ENCODE measurements at regions not wholly inside any gene's neighbourhood (a gene's known extent, or its start where the extent isn't known, plus 50 kb on each side); places are given as distances from the start of the nearest gene placed in this dataset.

DNA sequence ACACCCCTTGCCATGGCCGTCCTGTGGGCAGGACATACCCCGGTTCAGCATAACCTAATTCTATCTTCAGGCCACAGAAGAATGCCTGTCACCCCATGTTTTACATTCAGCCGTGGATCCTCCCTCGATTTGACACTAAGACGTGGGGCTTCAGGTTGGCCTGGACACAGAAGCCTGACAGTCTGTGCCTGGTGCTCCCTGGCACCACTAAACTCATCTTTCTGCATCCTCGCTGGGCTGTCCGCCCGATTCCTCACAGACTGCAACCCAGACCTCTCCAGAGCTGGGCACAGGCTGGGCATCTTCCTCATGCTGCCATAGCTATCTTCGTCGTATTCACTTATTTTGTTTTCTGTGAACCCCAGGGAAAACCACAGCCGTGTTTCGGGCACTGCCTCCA is 117.8 kb upstream of the IQSEC1 start:
- intact Hi-C loops (cut with DNase I; ENCODE audit: low total_unique reads): no loop called here
- DNase-seq (ENCODE audit: low spot score in 2 of 2): no peak
- 91 to 92% methylated on average over 12 of the region's 12 CpGs for WGBS, 2 donors
- TF ChIP-seq POLR2A (IDR thresholded peaks at IDR 0.05): no peak
- TF ChIP-seq, protein P1, sequence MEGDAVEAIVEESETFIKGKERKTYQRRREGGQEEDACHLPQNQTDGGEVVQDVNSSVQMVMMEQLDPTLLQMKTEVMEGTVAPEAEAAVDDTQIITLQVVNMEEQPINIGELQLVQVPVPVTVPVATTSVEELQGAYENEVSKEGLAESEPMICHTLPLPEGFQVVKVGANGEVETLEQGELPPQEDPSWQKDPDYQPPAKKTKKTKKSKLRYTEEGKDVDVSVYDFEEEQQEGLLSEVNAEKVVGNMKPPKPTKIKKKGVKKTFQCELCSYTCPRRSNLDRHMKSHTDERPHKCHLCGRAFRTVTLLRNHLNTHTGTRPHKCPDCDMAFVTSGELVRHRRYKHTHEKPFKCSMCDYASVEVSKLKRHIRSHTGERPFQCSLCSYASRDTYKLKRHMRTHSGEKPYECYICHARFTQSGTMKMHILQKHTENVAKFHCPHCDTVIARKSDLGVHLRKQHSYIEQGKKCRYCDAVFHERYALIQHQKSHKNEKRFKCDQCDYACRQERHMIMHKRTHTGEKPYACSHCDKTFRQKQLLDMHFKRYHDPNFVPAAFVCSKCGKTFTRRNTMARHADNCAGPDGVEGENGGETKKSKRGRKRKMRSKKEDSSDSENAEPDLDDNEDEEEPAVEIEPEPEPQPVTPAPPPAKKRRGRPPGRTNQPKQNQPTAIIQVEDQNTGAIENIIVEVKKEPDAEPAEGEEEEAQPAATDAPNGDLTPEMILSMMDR (IDR thresholded peaks at IDR 0.05): no peak
- H3K4me3 ChIP-seq (ENCODE audit: low read depth, poor library complexity, severe bottlenecking): no peak overlapping the region

DNA sequence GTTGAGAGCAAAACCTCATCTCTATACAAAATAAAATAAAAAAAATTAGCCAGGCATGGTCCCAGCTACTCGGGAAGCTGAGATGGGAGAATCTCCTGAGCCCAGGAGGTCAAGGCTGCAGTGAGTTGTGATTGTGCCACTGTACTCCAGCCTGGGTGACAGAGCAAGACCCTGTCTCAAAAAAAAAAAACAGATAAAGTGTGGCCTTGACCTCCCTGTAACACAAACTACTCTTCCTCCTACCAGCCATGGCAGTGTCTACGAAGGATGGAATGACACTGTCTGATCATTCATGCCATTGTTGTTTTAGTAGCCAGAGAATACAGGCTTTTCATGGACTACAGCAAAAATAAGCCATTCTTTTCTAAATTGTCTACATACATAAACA is 117.1 kb upstream of the IQSEC1 start:
- WGBS, 2 donors: 87 to 92% methylated on average over 2 of the region's 2 CpGs
- TF ChIP-seq POLR2A (IDR thresholded peaks at IDR 0.05): no peak
- TF ChIP-seq, protein P1 (IDR thresholded peaks at IDR 0.05): no peak

DNA sequence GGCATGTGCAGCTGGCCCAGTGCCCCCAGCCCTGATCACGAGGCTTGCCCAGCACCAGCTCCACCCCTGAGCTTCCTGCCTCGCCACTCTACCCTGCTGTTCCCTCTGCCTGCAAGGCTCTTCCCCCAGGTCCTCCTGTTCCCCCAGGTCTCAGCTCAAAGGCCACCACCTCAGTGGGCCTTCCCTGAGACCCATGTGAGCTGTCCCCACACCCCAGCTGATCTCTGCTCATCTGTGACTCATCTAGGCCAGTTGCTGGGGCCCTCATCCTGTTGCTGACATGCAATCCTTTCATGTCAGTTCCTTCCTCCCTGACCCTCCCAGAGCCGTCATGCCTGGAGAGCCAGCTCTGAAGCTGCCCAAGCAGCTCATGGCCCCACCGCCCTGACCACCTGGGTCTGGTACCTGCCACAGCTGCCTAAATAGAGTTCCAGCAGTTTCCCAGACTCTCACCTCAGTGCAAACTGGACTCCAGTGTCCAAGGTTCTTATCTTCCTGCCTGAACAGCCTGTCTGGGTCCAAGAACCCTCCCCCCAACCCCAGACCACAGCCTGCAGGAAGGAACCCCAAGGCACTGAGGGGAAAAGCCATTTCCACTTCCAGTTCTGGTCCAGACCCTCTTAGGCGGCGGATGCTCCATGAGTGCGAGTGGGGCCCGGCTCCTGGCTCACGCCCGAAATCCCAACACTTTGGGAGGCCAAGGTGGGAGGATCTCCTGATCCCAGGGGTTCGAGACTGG is 116.6 kb upstream of the IQSEC1 start:
- no peak for DNase-seq (ENCODE audit: low spot score in 2 of 2)
- intact Hi-C loops (cut with DNase I; ENCODE audit: low total_unique reads): no loop called here
- TF ChIP-seq POLR2A (IDR thresholded peaks at IDR 0.05): no peak
- TF ChIP-seq, protein P1 (IDR thresholded peaks at IDR 0.05): no peak
- WGBS, 2 donors: 69 to 74% methylated on average over 11 of the region's 11 CpGs
- no peak overlapping the region for H3K4me3 ChIP-seq (ENCODE audit: low read depth, poor library complexity, severe bottlenecking)

More for the DNA sequence above, 117.1 kb upstream of the IQSEC1 start:
- DNase-seq (ENCODE audit: low spot score in 2 of 2): no peak
- intact Hi-C loops (cut with DNase I; ENCODE audit: low total_unique reads): no loop called here
- no peak overlapping the region for H3K4me3 ChIP-seq (ENCODE audit: low read depth, poor library complexity, severe bottlenecking)

DNA sequence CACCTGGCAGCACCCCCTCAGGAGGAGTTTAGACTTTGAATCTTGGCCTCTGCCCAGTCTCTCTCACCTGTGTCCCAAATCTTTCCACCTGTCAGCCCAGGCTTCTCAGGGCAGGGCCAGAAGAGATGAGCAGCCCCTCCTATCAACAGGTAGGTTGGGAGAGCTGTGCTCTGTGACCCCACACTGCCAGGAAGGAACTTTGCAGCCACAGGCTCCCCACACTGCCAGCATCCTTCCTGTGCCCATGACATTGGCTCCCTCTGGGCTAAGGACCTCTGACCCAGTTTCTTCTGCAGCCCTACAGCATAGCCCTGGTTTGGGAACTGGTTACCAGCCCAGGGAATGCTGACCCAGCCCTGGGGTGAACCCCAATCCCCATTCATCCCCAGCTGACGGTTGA is 115.7 kb upstream of the IQSEC1 start:
- WGBS, 2 donors: 95 to 100% methylated on average over 1 of the region's 1 CpG
- DNase-seq (ENCODE audit: low spot score in 2 of 2): no peak
- TF ChIP-seq, protein P1 (IDR thresholded peaks at IDR 0.05): no peak
- TF ChIP-seq POLR2A (IDR thresholded peaks at IDR 0.05): no peak
- H3K4me3 ChIP-seq (ENCODE audit: low read depth, poor library complexity, severe bottlenecking): no peak overlapping the region
- intact Hi-C loops (cut with DNase I; ENCODE audit: low total_unique reads): no loop called here

DNA sequence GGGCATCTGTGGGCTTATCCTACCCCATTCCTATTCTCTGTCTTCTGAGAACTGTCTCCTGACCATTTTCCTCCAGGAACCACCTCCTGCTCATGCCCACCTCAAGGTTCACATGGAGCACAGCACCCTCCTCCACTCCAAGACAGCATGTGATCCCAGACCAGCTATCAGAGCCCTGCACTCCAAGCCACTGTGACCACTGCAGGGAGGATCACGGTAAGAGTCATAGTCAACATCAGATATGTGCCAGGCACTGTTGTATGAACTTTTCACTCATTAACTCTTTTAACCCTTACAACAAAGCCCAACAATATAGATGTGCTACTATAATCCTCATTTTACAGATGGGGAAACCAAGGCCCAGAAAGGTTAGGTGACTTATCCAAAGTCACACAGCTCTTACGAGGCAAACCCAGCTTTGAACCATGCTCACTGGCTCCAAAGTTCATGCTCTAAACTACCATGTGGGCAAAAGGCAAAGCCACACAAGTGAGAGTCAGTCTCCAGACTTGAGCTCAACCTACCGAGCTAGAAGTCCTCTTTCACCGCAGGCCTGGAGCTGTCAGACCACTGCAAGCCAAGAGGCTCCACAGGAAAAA is 115.1 kb upstream of the IQSEC1 start:
- intact Hi-C loops (cut with DNase I; ENCODE audit: low total_unique reads): no loop called here
- TF ChIP-seq, protein P1 (IDR thresholded peaks at IDR 0.05): no peak
- TF ChIP-seq POLR2A (IDR thresholded peaks at IDR 0.05): no peak

More for the DNA sequence above, 115.1 kb upstream of the IQSEC1 start:
- no peak overlapping the region for H3K4me3 ChIP-seq (ENCODE audit: low read depth, poor library complexity, severe bottlenecking)
- WGBS, 2 donors: 92 to 94% methylated on average over 4 of the region's 4 CpGs
- no peak for DNase-seq (ENCODE audit: low spot score in 2 of 2)
